ENCODE measurements at regions not wholly inside any gene's neighbourhood (a gene's known extent, or its start where the extent isn't known, plus 50 kb on each side); places are given as distances from the start of the nearest gene placed in this dataset.

DNA sequence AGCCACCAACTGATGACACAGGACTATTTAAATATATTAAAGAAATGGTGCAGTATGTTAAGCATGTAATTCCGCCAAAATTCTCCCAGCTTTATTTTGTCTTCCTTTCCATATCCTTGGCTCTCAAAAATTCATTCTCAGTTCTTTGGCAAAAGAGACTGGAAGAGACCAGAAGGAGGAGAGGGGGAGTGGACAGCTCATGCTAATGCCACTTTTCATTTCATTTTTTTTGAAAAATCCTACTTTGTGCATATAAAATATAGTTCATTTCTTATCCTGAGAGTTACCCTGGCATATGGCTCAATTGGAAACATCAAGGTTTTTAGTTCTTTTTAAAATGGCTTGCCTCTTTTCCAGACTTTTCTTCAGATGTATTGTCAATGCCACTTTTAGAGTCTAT lies 128.5 kb upstream of the VRK2 start:
- Mint-ChIP-seq H3K9me3 (ENCODE audit: unreplicated experiment) (no peaks in the 10 kb centered on the region), H3K4me1 (ENCODE audit: unreplicated experiment) (no peaks in the 10 kb centered on the region), H3K27ac (ENCODE audit: unreplicated experiment) (no peak overlapping the region)

DNA sequence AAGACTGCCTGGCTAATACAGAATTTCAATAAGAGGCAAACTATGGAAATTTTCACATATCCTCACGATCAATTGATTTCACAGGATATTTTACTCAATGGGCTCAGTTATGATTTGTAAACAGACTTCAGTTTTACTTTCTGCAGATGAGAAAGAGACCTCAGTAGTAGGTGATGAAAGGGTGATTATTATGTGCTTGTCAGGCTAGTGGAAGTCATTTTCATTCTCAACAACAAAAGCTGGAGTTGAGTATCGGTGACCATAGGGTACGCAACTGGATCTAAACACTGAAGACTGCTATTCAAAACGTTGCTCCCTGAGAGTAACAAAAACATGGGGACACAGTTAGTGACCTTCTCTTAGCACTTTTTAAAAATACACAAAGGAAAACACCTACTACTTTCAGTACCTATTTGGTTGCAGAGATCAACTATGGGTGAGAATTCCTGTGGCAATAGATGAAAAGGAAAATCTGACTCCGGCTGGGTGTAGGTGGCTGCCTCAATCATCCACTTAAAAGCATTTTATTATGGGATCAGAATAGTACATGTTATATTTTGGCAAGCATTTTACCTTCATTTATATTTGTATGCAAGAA lies 126.2 kb upstream of the VRK2 start:
- TF ChIP-seq, protein P1, sequence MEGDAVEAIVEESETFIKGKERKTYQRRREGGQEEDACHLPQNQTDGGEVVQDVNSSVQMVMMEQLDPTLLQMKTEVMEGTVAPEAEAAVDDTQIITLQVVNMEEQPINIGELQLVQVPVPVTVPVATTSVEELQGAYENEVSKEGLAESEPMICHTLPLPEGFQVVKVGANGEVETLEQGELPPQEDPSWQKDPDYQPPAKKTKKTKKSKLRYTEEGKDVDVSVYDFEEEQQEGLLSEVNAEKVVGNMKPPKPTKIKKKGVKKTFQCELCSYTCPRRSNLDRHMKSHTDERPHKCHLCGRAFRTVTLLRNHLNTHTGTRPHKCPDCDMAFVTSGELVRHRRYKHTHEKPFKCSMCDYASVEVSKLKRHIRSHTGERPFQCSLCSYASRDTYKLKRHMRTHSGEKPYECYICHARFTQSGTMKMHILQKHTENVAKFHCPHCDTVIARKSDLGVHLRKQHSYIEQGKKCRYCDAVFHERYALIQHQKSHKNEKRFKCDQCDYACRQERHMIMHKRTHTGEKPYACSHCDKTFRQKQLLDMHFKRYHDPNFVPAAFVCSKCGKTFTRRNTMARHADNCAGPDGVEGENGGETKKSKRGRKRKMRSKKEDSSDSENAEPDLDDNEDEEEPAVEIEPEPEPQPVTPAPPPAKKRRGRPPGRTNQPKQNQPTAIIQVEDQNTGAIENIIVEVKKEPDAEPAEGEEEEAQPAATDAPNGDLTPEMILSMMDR (IDR thresholded peaks at IDR 0.05; ENCODE audit: unreplicated experiment), result no peak
- no peak for DNase-seq (ENCODE audit: low spot score)
- H3K4me1 Mint-ChIP-seq (ENCODE audit: unreplicated experiment), result no peaks in the 10 kb centered on the region
- H3K4me3 Mint-ChIP-seq (ENCODE audit: unreplicated experiment), result no peak overlapping the region
- no peak overlapping the region for H3K27ac Mint-ChIP-seq (ENCODE audit: unreplicated experiment)
- no peaks in the 10 kb centered on the region for H3K9me3 Mint-ChIP-seq (ENCODE audit: unreplicated experiment)
- H3K36me3 Mint-ChIP-seq (ENCODE audit: low read depth, unreplicated experiment), result no peaks in the 10 kb centered on the region
- no peaks in the 10 kb centered on the region for H3K27me3 Mint-ChIP-seq (ENCODE audit: unreplicated experiment)

More for the DNA sequence above, 128.5 kb upstream of the VRK2 start:
- Mint-ChIP-seq H3K4me3 (ENCODE audit: unreplicated experiment) (no peak overlapping the region), H3K27me3 (ENCODE audit: unreplicated experiment) (no peaks in the 10 kb centered on the region), H3K36me3 (ENCODE audit: low read depth, unreplicated experiment) (no peaks in the 10 kb centered on the region)
- DNase-seq (ENCODE audit: low spot score), result no peak
- TF ChIP-seq, protein P1 (IDR thresholded peaks at IDR 0.05; ENCODE audit: unreplicated experiment), result no peak

DNA sequence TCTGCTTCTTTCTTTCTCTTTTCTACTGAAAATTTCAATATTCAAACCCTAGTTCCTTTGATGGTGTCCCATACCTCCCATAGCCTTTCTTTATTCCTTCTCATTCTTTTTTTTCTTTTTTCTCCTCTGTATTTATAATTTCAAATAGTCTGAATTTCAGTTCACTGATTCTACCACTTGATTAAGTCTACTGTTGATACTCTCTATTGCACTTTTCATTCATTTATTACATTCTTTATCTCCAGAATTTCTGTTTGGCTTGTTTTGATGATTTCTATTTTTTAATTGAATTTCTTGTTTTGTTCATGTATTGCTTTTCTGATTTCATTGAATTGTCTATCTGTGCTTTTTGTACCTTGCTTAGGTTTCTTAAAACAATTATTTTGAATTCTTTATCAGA lies 111.9 kb upstream of the VRK2 start:
- Mint-ChIP-seq H3K27ac (ENCODE audit: unreplicated experiment) (no peak overlapping the region), H3K27me3 (ENCODE audit: unreplicated experiment) (no peaks in the 10 kb centered on the region), H3K9me3 (ENCODE audit: unreplicated experiment) (no peaks in the 10 kb centered on the region), H3K4me1 (ENCODE audit: unreplicated experiment) (no peaks in the 10 kb centered on the region), H3K36me3 (ENCODE audit: low read depth, unreplicated experiment) (no peaks in the 10 kb centered on the region), H3K4me3 (ENCODE audit: unreplicated experiment) (no peak overlapping the region)
- TF ChIP-seq, protein P1 (IDR thresholded peaks at IDR 0.05; ENCODE audit: unreplicated experiment), result no peak
- no peak for DNase-seq (ENCODE audit: low spot score)

DNA sequence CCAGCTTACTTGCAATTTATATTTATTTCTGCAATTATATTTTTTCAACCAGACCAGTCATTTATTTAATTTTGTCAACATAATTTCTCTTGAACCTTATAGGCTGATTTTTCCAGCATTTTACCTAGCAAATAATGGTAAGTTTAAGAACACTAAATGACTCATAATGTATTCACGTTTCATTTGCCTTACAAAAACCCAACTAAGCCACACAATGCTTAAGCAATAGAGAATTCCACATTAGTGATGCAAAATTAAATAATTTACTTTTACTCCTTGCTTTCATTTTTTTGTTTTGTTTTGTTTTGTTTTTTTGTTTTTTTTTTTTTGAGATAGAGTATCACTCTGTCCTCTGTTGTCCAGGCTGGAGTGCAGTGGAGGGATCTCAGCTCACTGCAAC lies 110.4 kb upstream of the VRK2 start:
- no peaks in the 10 kb centered on the region for H3K9me3 Mint-ChIP-seq (ENCODE audit: unreplicated experiment)
- TF ChIP-seq, protein P1 (IDR thresholded peaks at IDR 0.05; ENCODE audit: unreplicated experiment), result no peak
- H3K36me3 Mint-ChIP-seq (ENCODE audit: low read depth, unreplicated experiment), result no peaks in the 10 kb centered on the region
- no peak overlapping the region for H3K27ac Mint-ChIP-seq (ENCODE audit: unreplicated experiment)
- DNase-seq (ENCODE audit: low spot score), result no peak
- no peaks in the 10 kb centered on the region for H3K27me3 Mint-ChIP-seq (ENCODE audit: unreplicated experiment)
- H3K4me1 Mint-ChIP-seq (ENCODE audit: unreplicated experiment), result no peaks in the 10 kb centered on the region
- H3K4me3 Mint-ChIP-seq (ENCODE audit: unreplicated experiment), result no peak overlapping the region

DNA sequence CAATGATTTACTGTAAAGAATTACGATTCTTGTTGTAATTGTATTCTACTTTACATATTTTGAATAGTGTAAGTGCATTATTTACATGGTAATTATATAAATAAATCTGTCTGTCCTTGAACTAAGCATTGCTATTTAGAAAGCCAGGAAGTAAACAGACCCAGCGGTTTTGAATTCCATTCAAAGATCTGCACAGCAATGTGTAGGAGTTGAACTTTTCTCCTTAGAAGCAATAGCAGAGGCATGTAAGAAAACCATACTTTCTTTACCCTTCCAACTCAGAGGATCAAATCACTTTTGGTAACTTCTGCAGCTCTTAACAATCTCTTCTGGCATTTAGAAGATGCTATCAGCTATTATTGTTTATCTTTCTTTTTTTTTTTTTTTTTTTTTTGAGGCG lies 109.2 kb upstream of the VRK2 start:
- no peaks in the 10 kb centered on the region for H3K4me1 Mint-ChIP-seq (ENCODE audit: unreplicated experiment)
- no peaks in the 10 kb centered on the region for H3K9me3 Mint-ChIP-seq (ENCODE audit: unreplicated experiment)
- no peak overlapping the region for H3K4me3 Mint-ChIP-seq (ENCODE audit: unreplicated experiment)
- no peaks in the 10 kb centered on the region for H3K27me3 Mint-ChIP-seq (ENCODE audit: unreplicated experiment)
- DNase-seq (ENCODE audit: low spot score), result no peak
- no peaks in the 10 kb centered on the region for H3K36me3 Mint-ChIP-seq (ENCODE audit: low read depth, unreplicated experiment)
- TF ChIP-seq, protein P1 (IDR thresholded peaks at IDR 0.05; ENCODE audit: unreplicated experiment), result no peak
- H3K27ac Mint-ChIP-seq (ENCODE audit: unreplicated experiment), result no peak overlapping the region
